K562 (cell line): ENCODE measurements at regions not wholly inside any gene's neighbourhood (a gene's known extent, or its start where the extent isn't known, plus 50 kb on each side); places are given as distances from the start of the nearest gene placed in this dataset.

Source experiments
- CTCF ChIP-seq, 3 experiments: IDR thresholded peaks in 2 of 3; conservative IDR thresholded peaks in 1 of 3; 2 replicates each; pipeline ENCODE4 v1.5.1; 2011 to 2012; ENCODE audit warnings: low read length in 3 of 3, mild to moderate bottlenecking in 3 of 3, control low read depth in 2 of 3, improper control_type of control experiment in 1 of 3, inconsistent platforms in 1 of 3, low read depth in 1 of 3, mixed read lengths in 1 of 3, moderate library complexity in 1 of 3; ENCODE audit not compliant: insufficient read depth in 2 of 3
- JUND ChIP-seq, 2 experiments: IDR thresholded peaks; 2 replicates in 1 of 2; 3 replicates in 1 of 2; pipeline ENCODE4 v1.6.1; 2011; ENCODE audit warnings: borderline replicate concordance in 2 of 2, low read depth in 2 of 2, low read length in 2 of 2, improper control_type of control experiment in 1 of 2, missing biosample characterization in 1 of 2, missing genetic modification characterization in 1 of 2, missing genetic modification reagents in 1 of 2
- POLR2AphosphoS5 ChIP-seq: IDR thresholded peaks from 2 replicates; pipeline ENCODE4 v1.6.1; 2011; ENCODE audit warnings: mild to moderate bottlenecking, low read depth, low read length, moderate library complexity; ENCODE audit not compliant: control insufficient read depth, insufficient read depth
- SP2 ChIP-seq: IDR thresholded peaks from 2 replicates; pipeline ENCODE4 v1.6.1; 2011; ENCODE audit warnings: mild to moderate bottlenecking, low read depth, low read length, moderate library complexity; ENCODE audit not compliant: poor library complexity, severe bottlenecking; ENCODE audit errors: extremely low read depth

- TF ChIP-seq POLR2AphosphoS5 = no peak
- no peak for TF ChIP-seq CTCF (IDR thresholded peaks at IDR 0.05 in 2 of 3, conservative IDR thresholded peaks at IDR 0.05 in 1 of 3; ENCODE audit: insufficient read depth in 2 of 3, low read depth in 1 of 3, low read length in 3 of 3)
- no peak for TF ChIP-seq JUND (IDR thresholded peaks at IDR 0.05; ENCODE audit: borderline replicate concordance, low read depth, low read length)
- no peak for TF ChIP-seq JUND (tag; IDR thresholded peaks at IDR 0.05; ENCODE audit: borderline replicate concordance, low read depth, low read length)
- TF ChIP-seq SP2 = no peak
Measured at GRCh38 chr16:64167936-64168335, 953.9 kb downstream of the CDH11 start.
